Umbilical cord (tissue), 1 donor: ENCODE measurements at regions not wholly inside any gene's neighbourhood (a gene's known extent, or its start where the extent isn't known, plus 50 kb on each side); places are given as distances from the start of the nearest gene placed in this dataset.
A peak's percentile ranks its signal among the peaks of the same experiment; 100 is the strongest.
"Not testable (repeated sequence)": the region's sequence is repeated elsewhere in the genome, so short reads cannot be mapped to it uniquely, and the experiment has no call there.

Experiments
- DNase-seq: peaks from one replicate; pipeline ENCODE4 v3.0.0-alpha.2; 2015; ENCODE audit warnings: low spot score

DNA sequence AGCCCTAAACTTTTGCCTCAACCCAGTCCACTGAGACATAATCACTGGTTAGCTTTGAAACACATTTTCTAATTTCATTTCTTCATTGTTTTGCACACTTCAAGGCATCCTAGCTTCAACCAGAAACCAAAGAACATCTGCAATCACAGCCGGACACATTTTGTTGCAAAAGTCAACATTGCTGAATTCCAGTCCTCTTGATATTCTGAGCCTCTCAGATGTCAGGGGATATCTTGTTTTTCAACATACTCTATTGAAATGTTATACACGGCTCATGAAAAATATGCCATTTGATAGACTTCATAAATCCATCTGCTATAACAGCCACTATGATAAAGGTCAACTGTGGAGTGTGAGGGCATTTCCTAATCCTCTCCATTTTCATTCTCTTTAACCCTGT, 241.6 kb upstream of the PUDP start:
- DNase-seq: no peak

GRCh38 chrX:7385131-7385530, 237.2 kb upstream of the PUDP start:
- DNase-seq: no peak

DNA sequence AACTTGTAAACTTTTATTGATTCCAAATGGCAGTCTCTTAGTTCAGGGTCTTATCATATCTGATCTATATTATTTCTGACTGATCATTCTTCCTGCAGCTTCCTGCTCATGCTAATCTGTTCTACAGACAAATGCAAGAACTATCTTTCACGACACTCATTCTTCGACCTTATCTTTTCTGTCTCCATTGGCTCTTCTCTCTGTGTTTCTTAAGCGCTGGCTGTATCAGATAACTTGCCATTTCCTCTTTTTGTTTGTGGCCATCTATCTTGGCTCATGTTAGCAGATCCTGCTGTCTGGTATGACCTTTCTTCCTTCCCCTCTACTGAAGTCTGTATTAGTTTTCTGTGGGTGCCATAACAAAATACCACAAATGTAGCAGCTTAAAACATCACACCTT, 230.5 kb upstream of the PUDP start:
- no peak for DNase-seq

DNA sequence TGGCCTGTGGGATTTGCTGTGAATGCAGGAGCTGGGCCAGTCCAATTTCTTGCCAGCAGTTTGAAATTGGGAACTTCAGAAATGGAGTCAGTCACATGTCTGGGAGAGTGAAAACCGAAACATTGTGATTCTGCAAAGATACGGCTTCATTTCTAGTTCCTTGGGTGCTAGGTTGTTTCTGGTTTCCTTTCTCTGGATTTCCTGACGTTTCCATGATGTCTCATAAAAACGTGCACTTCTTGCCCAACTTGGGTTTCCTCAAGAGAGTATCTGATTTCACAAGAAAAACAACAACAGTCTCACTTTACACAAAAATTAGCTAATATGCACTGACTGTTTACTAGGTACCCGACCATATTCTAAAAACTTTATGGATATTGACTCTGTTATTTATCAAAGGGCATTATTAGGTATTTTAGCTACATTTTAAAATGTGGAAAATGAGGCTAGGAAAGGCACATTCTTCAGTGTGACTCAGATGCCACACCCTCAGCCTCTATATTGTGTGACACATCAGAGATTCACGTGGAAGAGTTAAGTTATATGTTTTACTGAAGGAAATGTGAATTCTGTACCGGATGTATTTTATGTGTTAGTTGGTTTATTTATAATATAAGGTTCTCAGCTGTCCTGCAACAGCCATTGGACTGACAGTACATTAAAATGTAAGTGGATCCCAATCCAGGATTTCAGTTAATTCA, 225.0 kb upstream of the PUDP start:
- DNase-seq: no peak

DNA sequence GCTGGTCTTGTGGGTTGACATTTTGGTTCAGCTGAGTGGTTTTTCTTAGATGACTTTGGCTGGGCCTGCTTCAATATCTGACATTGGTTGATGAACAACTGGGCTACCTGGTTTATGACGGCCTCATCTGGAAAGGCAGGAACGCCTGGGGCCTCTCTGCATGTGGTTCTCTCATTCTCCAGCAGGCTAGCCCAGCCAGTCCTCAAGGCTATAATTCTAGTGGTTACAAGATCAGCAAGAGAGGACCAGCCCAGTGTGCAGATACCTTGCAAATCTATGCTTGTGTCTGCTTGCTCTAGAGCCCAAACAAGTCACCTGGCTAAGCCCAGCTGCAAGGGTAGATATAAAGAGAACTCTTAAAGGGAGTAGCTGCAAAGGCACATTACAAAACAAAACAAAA, 214.2 kb upstream of the PUDP start:
- no peak for DNase-seq

DNA sequence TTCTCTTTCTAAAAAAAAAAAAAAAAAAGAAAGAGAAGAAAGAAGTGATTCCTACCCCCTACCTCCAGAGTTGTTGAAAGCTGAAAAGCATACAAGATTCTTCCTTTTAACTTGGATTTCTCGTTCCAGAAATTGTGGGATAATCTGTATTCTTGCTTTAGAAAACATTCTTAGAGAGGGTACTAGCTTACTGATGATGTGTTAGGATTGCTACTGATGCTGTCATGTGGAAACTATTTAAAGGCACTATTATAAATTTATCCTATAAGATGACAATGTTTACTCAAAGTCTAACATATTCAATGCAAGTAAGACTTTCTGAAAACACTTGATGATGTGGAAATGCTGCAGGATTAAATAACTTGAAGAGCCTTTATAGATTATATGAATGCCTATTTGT, 204.0 kb upstream of the PUDP start:
- DNase-seq: no peak

DNA sequence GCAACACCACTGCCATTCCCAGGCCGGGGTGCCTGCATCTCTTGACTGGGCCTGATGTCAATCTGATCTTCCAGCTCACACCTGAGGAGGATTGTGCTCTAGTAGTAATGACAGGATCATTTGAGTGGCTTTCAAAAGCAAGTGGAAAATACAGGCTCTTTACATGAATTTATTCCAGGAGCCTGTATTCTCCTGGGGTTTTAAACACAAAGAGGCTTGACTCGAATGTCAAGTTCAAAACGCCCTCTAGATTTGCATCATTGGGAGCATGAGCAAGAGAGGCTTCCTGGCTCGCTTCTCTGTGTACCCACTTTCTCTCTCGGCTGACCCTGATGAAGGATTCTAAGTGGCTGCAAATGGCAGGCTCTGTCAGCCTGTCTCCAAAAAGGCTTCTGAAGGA, 199.5 kb upstream of the PUDP start:
- DNase-seq: no peak

DNA sequence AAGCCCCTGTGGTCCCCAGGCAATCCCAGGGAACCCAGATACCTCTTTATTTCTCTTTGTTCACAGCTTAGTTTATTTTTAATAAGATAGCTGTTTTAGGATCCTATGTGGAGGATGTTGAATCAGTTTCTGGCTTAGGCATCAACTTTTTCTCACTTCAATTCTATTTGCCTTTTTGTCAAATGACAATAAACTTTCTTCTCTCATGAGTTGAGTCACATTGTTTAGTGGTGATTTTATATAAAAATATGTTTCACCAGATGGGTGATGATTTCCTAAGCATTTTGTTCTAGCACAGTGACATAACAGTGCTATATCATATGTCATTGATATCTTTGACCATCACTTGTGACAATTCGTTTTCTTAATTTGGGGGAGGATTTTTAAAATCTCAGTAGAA, 198.1 kb upstream of the PUDP start:
- DNase-seq: no peak

GRCh38 chrX:7343181-7343580, 195.2 kb upstream of the PUDP start:
- no peak for DNase-seq

DNA sequence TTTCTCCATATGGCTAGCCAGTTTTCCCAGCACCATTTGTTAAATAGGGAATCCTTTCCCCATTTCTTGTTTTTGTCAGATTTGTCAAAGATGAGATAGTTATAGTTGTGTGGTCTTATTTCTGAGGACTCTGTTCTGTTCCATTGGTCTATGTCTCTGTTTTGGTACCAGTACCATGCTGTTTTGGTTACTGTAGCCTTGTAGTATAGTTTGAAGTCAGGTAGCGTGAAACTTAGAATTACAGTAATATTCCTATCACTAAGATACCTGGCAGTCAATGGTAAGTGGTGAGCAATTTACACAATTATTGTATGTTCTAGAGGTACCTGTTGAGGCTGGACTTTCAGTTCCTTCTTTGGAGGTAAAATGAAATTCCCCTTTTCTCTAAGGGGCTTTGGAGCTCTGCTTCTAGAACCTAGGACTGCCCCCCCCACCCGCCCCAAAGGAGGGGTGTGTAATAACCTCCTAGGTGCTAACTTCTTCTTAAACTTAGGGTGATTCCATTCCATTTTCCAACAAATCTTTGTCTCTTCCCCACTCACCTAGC, 187.9 kb upstream of the PUDP start:
- not testable (repeated sequence) for DNase-seq

DNA sequence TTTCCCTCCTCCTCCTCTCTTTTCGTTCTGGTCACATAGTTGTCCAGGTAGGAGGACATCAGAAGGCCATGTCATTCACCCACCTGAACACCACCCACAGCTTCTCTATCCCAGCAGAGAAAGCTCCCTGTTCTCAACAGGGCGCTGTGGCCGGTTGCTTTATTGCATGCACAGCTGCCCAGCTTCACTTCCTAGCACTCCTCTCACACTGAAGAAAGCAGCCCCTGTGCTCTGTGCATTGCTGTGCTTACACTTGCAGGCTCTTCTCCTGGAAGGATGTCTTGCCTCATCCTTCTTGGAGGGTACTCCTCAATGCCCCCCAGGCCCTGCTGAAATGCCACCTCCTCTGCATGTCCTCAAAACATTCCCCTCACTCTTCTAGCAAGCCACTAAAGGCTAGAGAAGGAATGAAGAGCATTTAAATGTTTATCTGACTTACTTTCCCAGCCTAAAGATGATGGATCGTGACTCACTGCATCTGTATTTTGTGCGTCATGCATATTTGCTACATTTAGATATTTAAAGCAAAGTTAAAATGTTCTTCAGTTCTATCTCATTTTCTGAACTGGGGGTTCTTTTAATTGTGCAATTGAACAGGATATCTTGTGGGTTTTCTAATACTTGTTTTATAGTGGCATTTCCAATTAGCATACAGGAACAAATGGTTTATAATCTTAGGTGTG, 186.4 kb upstream of the PUDP start:
- peak; percentile 13 for DNase-seq

- peak; percentile 7 for DNase-seq
Measured at GRCh38 chrX:7330971-7331746, 183.2 kb upstream of the PUDP start.

DNA sequence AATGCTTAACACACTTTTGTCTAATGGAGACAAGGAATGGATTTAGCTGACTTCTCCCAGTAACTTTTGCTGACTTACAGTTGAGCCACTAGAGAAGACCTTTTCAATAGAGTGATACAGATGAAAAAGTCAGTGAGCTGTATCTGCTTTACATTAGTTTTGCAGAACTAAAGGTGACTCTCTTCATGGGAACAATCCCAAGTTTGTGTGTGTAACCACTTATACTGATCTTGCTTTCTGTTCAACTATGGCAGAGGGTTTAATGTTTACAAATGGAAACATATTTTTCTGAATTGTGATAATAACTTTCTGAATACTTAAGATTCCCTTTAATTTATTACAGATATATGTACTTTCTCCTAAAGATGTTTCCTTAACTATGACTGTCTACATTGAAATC, 182.6 kb upstream of the PUDP start:
- DNase-seq: no peak

- no peak for DNase-seq
Measured at GRCh38 chrX:7318661-7319060, 170.7 kb upstream of the PUDP start.

DNA sequence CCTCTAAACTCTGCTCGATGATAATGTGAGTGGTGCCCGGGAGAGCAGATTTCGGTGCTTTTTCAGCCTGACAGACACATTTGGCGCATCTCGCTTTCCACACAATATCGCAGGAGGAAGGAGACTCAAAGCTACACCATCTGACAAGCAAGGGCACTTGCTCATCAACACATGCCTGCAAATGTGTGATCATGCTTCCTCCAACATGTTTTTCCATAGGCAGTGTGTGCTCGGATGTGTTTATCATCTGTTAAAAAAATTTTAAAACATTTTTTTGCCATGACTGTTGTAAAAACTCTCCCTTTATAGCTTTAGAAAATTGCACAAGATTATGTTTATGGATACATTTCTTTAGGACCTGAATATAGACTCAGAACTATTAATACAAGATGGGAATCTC, 170.3 kb upstream of the PUDP start:
- no peak for DNase-seq

GRCh38 chrX:7316887-7317286, 168.9 kb upstream of the PUDP start:
- no peak for DNase-seq

- DNase-seq: no peak
Measured at GRCh38 chrX:7316280-7316679, 168.3 kb upstream of the PUDP start.

DNA sequence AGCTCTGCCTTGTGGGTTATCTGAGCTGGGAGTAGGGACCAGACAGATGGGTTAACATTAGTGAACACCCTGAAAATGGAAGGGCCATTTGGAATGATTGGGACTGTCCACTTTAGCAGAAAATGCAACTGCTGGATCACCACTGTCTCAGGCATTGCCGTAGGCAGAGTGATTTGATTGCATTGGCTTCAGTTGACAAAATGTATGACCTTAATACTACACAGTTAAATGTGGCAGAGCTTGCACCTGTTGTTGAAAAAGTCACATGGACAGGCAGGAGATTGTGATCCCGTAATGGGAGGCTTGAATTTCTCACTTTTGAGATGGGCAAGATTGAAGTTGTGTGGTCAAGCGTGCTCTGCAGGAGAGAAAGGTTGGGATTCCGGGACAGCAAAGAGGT, 166.5 kb upstream of the PUDP start:
- no peak for DNase-seq

- no peak for DNase-seq
Measured at GRCh38 chrX:7307720-7308119, 159.8 kb upstream of the PUDP start.

DNA sequence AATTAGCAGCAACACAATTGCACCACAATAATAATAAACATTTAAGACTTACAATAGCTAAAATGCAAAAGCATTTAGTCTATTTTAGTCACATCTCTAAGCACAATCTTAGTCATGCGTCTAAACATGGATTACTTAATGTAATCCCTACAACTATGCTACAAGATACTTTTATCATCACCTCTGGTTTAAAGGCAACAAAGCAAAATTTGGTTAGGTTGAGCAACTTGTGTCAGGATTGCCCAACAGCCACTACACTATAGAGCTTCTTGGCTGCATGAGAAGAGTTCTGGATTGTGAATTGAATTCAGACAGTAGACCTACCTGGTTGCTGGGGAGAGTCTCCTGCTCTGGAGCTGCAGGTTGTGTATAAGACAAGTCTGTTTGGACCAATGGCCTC, 146.5 kb upstream of the PUDP start:
- DNase-seq: no peak

DNA sequence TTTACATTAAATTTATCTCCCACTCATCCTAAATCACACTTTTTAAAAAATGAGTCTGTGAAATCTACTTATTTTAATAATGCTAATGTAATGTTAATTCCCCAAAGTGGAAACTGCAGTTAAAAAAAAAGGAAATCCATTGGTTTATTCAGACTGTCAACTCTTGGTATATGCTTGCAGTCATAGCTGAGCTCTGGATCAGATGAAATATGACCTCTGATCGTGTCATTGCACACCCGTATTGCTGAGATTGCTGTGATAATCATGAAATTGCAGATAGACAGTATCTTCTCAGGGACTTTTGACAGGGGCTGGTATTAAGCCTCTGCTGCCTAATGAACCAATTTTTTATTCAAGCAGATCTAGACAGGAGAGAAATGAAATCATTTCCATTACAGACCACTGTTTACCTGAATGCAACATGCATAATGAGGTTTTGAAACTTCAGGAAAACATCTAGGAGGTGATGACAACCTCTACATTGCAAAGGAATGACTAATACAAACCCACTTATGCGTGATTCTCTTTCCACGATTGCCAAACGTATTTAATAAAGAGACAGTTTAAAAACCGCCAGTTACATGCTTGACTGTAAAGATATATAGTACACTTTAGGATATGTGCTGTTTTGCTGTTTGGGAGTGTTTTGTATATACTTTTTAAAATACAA, 138.3 kb upstream of the PUDP start:
- no peak for DNase-seq

GRCh38 chrX:7285765-7286164, 137.8 kb upstream of the PUDP start:
- DNase-seq: no peak
